ENCODE measurements at regions not wholly inside any gene's neighbourhood (a gene's known extent, or its start where the extent isn't known, plus 50 kb on each side); places are given as distances from the start of the nearest gene placed in this dataset.
"Not testable (repeated sequence)": the region's sequence is repeated elsewhere in the genome, so short reads cannot be mapped to it uniquely, and the experiment has no call there.

DNA sequence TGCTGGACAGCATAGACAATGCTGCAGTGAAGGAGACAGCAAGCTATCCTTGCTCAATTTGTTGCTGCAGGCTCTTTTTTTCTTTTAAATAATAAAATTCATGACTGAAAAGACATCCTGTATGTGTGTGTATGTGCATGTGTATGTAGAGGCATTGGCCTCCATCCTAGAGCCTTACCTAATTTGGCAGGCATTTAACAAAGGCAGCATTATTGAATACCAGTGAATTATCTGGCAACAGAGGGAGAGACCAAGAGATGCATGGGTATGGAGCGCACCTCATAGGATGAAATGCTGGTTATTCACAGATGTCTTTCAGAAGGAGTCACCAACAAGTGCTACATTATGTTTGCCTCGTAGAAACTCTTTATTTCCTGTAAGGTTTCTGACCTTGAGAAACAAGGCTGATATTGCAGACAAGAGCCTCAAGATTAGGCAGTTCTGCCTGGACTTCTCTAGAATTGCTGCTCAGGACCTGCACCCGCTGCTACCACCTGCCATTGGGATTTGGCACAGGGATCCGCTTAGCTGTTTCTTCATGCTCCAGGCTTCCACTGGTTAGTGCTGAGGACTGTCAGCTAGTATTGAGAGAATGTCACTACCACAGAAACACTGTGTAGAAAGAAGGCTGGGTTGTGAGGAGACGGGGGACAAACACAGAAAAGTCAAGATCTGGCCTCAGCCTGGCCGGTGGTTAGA is 247.7 kb upstream of the RFX3 start:
- no peak for DNase-seq (ENCODE audit: low read depth, low spot score)

DNA sequence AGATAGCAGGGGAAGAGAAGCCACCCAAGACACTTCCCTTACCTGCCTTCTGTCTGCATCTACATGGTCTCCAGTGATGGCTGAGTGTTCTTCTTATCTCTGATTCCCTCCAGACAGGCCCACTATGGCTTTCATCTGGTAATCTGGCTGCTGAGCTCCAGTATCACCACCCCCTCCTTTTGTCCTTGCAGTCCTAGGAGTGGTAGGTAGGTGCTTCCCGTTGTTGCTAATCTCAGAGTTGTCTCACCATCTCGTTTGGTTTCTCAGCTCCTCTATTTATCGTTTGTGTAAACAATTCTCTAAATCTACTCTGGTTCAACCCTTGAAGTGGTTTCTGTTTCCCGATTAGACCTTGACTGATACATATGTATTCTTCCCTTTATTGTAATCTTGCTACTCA is 243.8 kb upstream of the RFX3 start:
- DNase-seq (ENCODE audit: low read depth, low spot score): no peak

GRCh38 chr9:3768712-3769457 is 243.1 kb upstream of the RFX3 start:
- no peak for DNase-seq (ENCODE audit: low read depth, low spot score)

DNA sequence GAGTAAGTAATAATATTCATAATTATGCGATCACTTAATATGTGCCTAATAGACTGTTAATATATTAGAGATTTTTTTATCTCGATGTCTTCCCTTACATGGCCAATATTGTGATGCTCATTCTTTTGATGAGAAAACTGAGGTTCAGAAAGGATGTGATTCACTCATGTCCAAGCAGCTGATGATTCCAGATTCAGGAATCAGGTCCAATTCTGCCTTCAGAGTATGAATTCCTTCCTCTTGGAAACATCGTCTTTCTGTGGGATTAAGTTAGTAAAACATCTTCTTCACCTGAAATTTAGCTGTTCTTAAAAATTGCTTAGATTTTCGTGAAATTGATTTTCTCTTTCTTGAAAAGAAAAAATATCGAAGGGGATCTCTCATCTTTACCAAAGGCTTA is 242.5 kb upstream of the RFX3 start:
- DNase-seq (ENCODE audit: low read depth, low spot score): no peak

DNA sequence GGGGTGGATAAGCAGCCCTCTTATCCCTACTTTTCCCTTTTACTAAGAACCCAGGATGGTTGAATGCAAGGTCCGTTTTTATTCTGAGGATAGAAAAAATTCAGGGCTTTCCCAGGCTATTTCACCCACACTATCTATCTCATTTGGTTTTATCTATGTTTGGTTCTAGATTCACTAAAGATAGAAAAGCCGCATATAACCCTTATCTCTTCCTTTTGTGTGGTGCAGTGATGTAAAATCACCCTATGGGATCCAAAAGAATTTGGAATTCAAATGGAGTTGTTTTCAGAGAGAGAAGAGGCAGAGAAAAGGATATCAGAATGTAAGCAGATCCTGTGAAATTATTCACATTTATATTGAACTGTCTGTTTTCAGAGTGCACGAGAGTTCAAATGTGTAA is 236.3 kb upstream of the RFX3 start:
- DNase-seq (ENCODE audit: low read depth, low spot score): no peak

GRCh38 chr9:3760031-3760430 is 234.2 kb upstream of the RFX3 start:
- no peak for DNase-seq (ENCODE audit: low read depth, low spot score)

DNA sequence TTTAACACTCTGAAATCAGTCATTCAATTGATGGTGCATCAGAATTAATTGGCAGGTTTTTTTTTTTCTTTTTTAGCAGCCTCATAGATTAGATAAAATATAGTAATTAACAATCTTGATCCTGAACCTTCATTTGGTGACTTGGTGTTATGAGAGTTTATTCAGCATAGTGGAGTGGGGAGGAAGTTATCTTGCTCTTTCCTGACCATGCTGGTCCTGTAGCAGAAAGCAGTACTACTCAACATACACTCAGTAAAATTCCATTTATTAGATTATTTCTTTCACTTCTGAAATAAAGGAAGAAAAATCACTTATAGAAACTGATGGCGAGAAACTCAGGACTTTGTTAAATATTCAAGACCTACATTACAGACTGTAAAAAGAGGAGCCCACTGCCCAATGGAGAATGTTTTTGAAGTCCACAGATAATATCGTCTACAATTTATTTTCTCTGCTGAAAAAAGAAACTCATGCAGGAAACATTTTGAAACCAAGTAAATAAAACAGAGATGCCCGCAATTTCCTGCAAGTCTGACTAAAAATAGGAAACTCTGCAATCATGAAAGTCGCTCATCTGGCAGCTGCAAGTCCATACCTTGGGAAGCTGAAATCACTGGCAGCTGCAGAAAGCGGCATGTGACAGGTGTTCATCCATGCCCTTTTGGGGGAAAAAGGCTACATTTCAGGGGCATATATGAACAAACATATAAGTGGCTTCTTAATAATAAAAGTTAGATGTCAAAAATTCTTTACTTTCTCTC is 233.2 kb upstream of the RFX3 start:
- no peak for DNase-seq (ENCODE audit: low read depth, low spot score)

GRCh38 chr9:3756071-3756470 is 230.3 kb upstream of the RFX3 start:
- no peak for DNase-seq (ENCODE audit: low read depth, low spot score)

GRCh38 chr9:3751125-3751758 is 225.4 kb upstream of the RFX3 start:
- DNase-seq (ENCODE audit: low read depth, low spot score): no peak

DNA sequence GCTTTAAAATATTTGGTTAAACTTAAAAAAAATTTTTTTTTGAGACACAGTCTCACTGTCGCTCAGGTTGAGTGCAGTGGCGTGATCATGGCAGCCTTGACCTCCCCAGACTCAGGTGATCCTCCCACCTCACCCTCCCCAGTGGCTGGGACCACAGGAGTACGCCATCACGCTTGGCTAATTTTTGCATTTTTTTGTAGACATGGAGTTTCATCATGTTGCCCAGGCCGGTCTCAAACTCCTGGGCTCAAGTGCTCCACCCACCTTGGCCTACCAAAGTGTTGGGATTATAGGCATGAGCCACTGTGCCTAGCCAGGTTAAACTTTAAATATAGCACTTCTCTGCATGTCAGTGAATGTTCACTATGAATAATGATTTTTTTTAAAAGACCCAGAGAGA is 224.5 kb upstream of the RFX3 start:
- no peak for DNase-seq (ENCODE audit: low read depth, low spot score)

- DNase-seq (ENCODE audit: low read depth, low spot score): no peak
Measured at GRCh38 chr9:3746296-3747275, 220.8 kb upstream of the RFX3 start.

DNA sequence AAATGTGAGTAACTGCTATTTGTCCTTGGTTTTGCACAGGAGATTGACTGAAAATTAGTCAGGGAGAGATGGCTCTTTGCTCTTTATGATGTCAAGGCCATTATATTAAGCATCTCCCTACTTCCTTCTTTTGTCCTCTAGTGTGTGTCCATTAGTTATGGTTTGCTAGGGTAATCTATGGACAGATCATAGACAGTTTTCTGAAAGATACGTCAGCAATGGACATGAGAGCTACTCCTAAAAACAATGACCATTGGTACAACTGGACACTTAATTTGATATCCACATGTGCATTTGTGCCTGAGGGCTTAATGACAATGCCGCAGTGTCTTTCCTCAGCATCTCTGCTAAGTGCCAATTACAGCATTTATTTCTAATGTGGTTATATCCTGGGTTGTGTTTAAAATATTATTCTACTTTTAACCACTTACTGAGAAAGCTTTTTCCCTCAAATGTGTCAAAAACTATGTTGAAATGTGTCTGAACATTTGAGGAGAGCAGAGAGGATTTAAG is 218.2 kb upstream of the RFX3 start:
- no peak for DNase-seq (ENCODE audit: low read depth, low spot score)

- DNase-seq (ENCODE audit: low read depth, low spot score): no peak
Measured at GRCh38 chr9:3742586-3742985, 216.8 kb upstream of the RFX3 start.

GRCh38 chr9:3741729-3742128 is 215.9 kb upstream of the RFX3 start:
- no peak for DNase-seq (ENCODE audit: low read depth, low spot score)

- DNase-seq (ENCODE audit: low read depth, low spot score): no peak
Measured at GRCh38 chr9:3740690-3741419, 215.1 kb upstream of the RFX3 start.

GRCh38 chr9:3736161-3736560 is 210.4 kb upstream of the RFX3 start:
- no peak for DNase-seq (ENCODE audit: low read depth, low spot score)

- DNase-seq (ENCODE audit: low read depth, low spot score): no peak
Measured at GRCh38 chr9:3735251-3735650, 209.4 kb upstream of the RFX3 start.

DNA sequence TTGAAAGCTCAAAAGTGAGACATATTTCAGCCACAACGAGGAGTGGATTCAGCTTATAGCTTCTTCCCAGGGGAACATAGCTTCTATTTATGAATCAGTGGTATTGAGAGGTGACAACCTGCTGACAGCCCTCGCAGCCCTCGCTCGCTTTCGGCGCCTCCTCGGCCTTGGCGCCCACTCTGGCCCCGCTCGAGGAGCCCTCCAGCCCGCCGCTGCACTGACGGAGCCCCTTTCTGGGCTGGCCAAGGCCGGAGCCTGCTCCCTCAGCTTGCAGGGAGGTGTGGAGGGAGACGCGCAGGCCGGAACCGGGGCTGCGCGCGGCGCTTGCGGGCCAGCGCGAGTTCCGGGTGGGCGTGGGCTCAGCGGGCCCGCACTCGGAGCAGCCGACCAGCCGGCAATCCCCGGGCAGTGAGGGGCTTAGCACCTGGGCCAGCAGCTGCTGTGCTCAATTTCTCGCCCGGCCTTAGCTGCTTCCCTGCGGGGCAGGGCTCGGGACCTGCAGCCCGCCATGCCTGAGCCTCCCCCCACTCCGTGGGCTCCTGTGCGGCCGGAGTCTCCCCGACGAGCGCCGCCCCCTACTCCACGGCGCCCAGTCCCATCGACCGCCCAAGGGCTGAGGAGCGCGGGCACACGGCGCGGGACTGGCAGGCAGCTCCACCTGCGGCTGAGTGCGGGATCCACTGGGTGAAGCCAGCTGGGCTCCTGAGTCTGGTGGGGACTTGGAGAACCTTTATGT is 207.9 kb upstream of the RFX3 start:
- not testable (repeated sequence) for DNase-seq (ENCODE audit: low read depth, low spot score)

GRCh38 chr9:3733039-3733408 is 207.2 kb upstream of the RFX3 start:
- no peak for DNase-seq (ENCODE audit: low read depth, low spot score)

Data from brain pericyte (primary cell).